A549 (cell line): ENCODE measurements at regions not wholly inside any gene's neighbourhood (a gene's known extent, or its start where the extent isn't known, plus 50 kb on each side); places are given as distances from the start of the nearest gene placed in this dataset.

Experiments used
- ATAC-seq, 2 experiments: fragments of 200-7000 bp in 1 of 2; fragments of >200 bp in 1 of 2; cut with Nextera tagmentation in 1 of 2; cut with Tn5 transposase in 1 of 2; 3 replicates each; pipeline versions ENCODE4 v1.8.0 to v1.9.1; 2018 to 2020; ENCODE audit warnings: mild to moderate bottlenecking in 1 of 2, moderate library complexity in 1 of 2
- CTCF ChIA-PET: fragments of 300-600 bp; sonication (Branson Sonifier 250); formaldehyde crosslinking; extraction: SDS; loops from one replicate; lab custom pipeline; 2021; ENCODE audit warnings: antibody characterized with exemption, inconsistent platforms; lab: Yijun Ruan, JAX
- POLR2A ChIA-PET: fragments of 350-600 bp; formaldehyde crosslinking; extraction: SDS; loops from one replicate; lab custom pipeline; 2021; ENCODE audit warnings: antibody characterized with exemption, inconsistent platforms; lab: Yijun Ruan, JAX
- DNase-seq, 2 experiments: peaks; one replicate each; pipeline versions ENCODE4 v3.0.0 to v3.0.0-alpha.2; 2011 to 2016; ENCODE audit warnings: low read depth in 1 of 2, low spot score in 1 of 2
- FAIRE-seq: peaks from 2 replicates; lab custom pipeline; 2011; peaks lifted over from hg19 to GRCh38; lab: Jason Lieb, UNC
- H3K27ac ChIP-seq, 2 experiments: fragments of >200 bp; sonication (Bioruptor Twin); formaldehyde crosslinking; 3 replicates each; pipeline ENCODE4 v1.5.1; 2016 to 2017
- H3K4me1 ChIP-seq: fragments of >200 bp; sonication (Bioruptor Twin); formaldehyde crosslinking; 3 replicates; pipeline ENCODE4 v1.6.1; 2016
- H3K4me2 ChIP-seq: fragments of >200 bp; sonication (Bioruptor Twin); formaldehyde crosslinking; 3 replicates; pipeline ENCODE4 v1.6.1; 2016
- H3K4me3 ChIP-seq: fragments of >200 bp; sonication (Bioruptor Twin); formaldehyde crosslinking; 3 replicates; pipeline ENCODE4 v1.5.1; 2016
- H3K9me3 ChIP-seq: fragments of >200 bp; sonication (Bioruptor Twin); formaldehyde crosslinking; 3 replicates; pipeline ENCODE4 v1.6.1; 2016
- ATOH8 ChIP-seq: fragments of 250-450 bp; sonication (Bioruptor Pico); IDR thresholded peaks from 2 replicates; pipeline ENCODE4 v1.5.0; 2020; ENCODE audit warnings: low read depth, mild to moderate bottlenecking, moderate library complexity
- BCL3 ChIP-seq: fragments of >200 bp; sonication (Bioruptor Twin); formaldehyde crosslinking; IDR thresholded peaks from 3 replicates; pipeline ENCODE4 v1.6.1; 2016
- BHLHE40 ChIP-seq: IDR thresholded peaks from 2 replicates; pipeline ENCODE4 v1.6.1; 2012; ENCODE audit warnings: low read depth, low read length, inconsistent platforms
- CBX2 ChIP-seq: fragments of 200-600 bp; sonication (generic); IDR thresholded peaks from 2 replicates; pipeline ENCODE4 v1.6.1; 2016; ENCODE audit warnings: low read depth, mild to moderate bottlenecking, borderline replicate concordance
- CEBPB ChIP-seq, 2 experiments: fragments of >200 bp in 1 of 2; sonication (Bioruptor Twin) in 1 of 2; formaldehyde crosslinking in 1 of 2; IDR thresholded peaks; 2 replicates each; pipeline ENCODE4 v1.6.1; 2012 to 2016
- CHD4 ChIP-seq: fragments of 200-600 bp; sonication (generic); IDR thresholded peaks from 2 replicates; pipeline ENCODE4 v1.6.1; 2016; ENCODE audit warnings: antibody characterized with exemption, mild to moderate bottlenecking, borderline replicate concordance
- EHF ChIP-seq: fragments of 250-450 bp; sonication (Bioruptor Pico); IDR thresholded peaks from 2 replicates; pipeline ENCODE4 v1.5.0; 2020; ENCODE audit warnings: mild to moderate bottlenecking
- EP300 ChIP-seq, 2 experiments: fragments of >200 bp; sonication (Bioruptor Twin); formaldehyde crosslinking; IDR thresholded peaks; 2 replicates in 1 of 2; 3 replicates in 1 of 2; pipeline ENCODE4 v1.6.1; 2016 to 2017
- ESRRA ChIP-seq: fragments of 150-350 bp; IDR thresholded peaks from 2 replicates; pipeline ENCODE4 v1.6.1; 2014; ENCODE audit warnings: mild to moderate bottlenecking, low read length, borderline replicate concordance
- GATA3 ChIP-seq: IDR thresholded peaks from 2 replicates; pipeline ENCODE4 v1.6.1; 2012; ENCODE audit warnings: borderline replicate concordance
- HOXA7 ChIP-seq: fragments of 250-450 bp; sonication (Bioruptor Pico); IDR thresholded peaks from 2 replicates; pipeline ENCODE4 v1.5.0; 2020; ENCODE audit warnings: mild to moderate bottlenecking, moderate library complexity
- HOXB13 ChIP-seq: fragments of 250-450 bp; sonication (Bioruptor Pico); IDR thresholded peaks from 2 replicates; pipeline ENCODE4 v1.5.0; 2020; ENCODE audit warnings: low read depth, mild to moderate bottlenecking, moderate library complexity
- HOXB5 ChIP-seq: fragments of 250-450 bp; sonication (Bioruptor Pico); IDR thresholded peaks from 2 replicates; pipeline ENCODE4 v1.5.0; 2020; ENCODE audit warnings: mild to moderate bottlenecking, moderate library complexity
- JUNB ChIP-seq: fragments of >200 bp; sonication (Bioruptor Twin); formaldehyde crosslinking; IDR thresholded peaks from 2 replicates; pipeline ENCODE4 v1.6.1; 2016
- KDM5A ChIP-seq: fragments of 200-600 bp; sonication (generic); IDR thresholded peaks from 2 replicates; pipeline ENCODE4 v1.6.1; 2016; ENCODE audit warnings: antibody characterized with exemption, mild to moderate bottlenecking
- MAX ChIP-seq: IDR thresholded peaks from 2 replicates; pipeline ENCODE4 v1.6.1; 2012
- MAZ ChIP-seq: fragments of 150-350 bp; IDR thresholded peaks from 2 replicates; pipeline ENCODE4 v1.6.1; 2014; ENCODE audit warnings: antibody characterized with exemption, low read depth, low read length, borderline replicate concordance
- MYC ChIP-seq: IDR thresholded peaks from 2 replicates; pipeline ENCODE4 v1.6.1; 2012; ENCODE audit warnings: mild to moderate bottlenecking, inconsistent platforms, low read length, improper control_type of control experiment, borderline replicate concordance
- NFE2L2 ChIP-seq: fragments of 150-350 bp; conservative IDR thresholded peaks from 2 replicates; pipeline ENCODE4 v1.6.1; 2014; ENCODE audit warnings: low read length
- NPAS2 ChIP-seq: fragments of 250-450 bp; sonication (Bioruptor Pico); IDR thresholded peaks from 2 replicates; pipeline ENCODE4 v1.8.0; 2022; ENCODE audit warnings: mild to moderate bottlenecking, moderate library complexity, borderline replicate concordance
- NR3C1 ChIP-seq: fragments of >200 bp; sonication (Bioruptor Twin); formaldehyde crosslinking; IDR thresholded peaks from 3 replicates; pipeline ENCODE4 v1.6.1; 2017
- PBX3 ChIP-seq: IDR thresholded peaks from 2 replicates; pipeline ENCODE4 v1.6.1; 2012
- POLR2A ChIP-seq: IDR thresholded peaks from 2 replicates; pipeline ENCODE4 v1.6.1; 2012; ENCODE audit warnings: mild to moderate bottlenecking, low read length
- POLR2AphosphoS2 ChIP-seq: conservative IDR thresholded peaks from 2 replicates; pipeline ENCODE4 v1.6.1; 2012; ENCODE audit warnings: low read length, improper control_type of control experiment, inconsistent platforms
- RAD21 ChIP-seq, 2 experiments: fragments of >200 bp in 1 of 2; sonication (Bioruptor Twin) in 1 of 2; formaldehyde crosslinking in 1 of 2; IDR thresholded peaks in 1 of 2; conservative IDR thresholded peaks in 1 of 2; 2 replicates in 1 of 2; 3 replicates in 1 of 2; pipeline ENCODE4 v1.6.1; 2012 to 2018; ENCODE audit warnings: inconsistent platforms in 1 of 2
- RNF2 ChIP-seq: fragments of 200-600 bp; sonication (generic); IDR thresholded peaks from 2 replicates; pipeline ENCODE4 v1.6.1; 2016; ENCODE audit warnings: low read depth, mild to moderate bottlenecking, antibody characterized with exemption, moderate library complexity, borderline replicate concordance
- USF2 ChIP-seq: fragments of 450-650 bp; IDR thresholded peaks from 2 replicates; pipeline ENCODE4 v1.6.1; 2014; ENCODE audit warnings: antibody characterized with exemption
- ZFP36 ChIP-seq: fragments of 450-650 bp; IDR thresholded peaks from 2 replicates; pipeline ENCODE4 v1.6.1; 2014; ENCODE audit warnings: borderline replicate concordance; ENCODE audit not compliant: partially characterized antibody
- WGBS: methylation state at CpG from one replicate; pipeline ENCODE4 v1.1.6; 2017; ENCODE audit errors: missing lambda C conversion rate; 5-methylcytosine and 5-hydroxymethylcytosine counted together

GRCh38 chr4:178105242-178105641 is 663.0 kb upstream of the AGA start:
- ATAC-seq = no peak
- POLR2A ChIA-PET = no interaction called here

GRCh38 chr4:178136736-178137345 is 694.6 kb upstream of the AGA start:
- ChIA-PET CTCF (no interaction called here), POLR2A (no interaction called here)
- WGBS = 41% methylated on average over 9 of the region's 19 CpGs
- H3K4me3 ChIP-seq = no peak overlapping the region
- no peak for ATAC-seq
- no peaks in the 10 kb centered on the region for H3K4me1 ChIP-seq
- no peaks in the 10 kb centered on the region for H3K9me3 ChIP-seq
- H3K4me2 ChIP-seq = no peak overlapping the region
- H3K27ac ChIP-seq = no peak overlapping the region
- no peak for DNase-seq
- TF ChIP-seq NPAS2 (no peak), HOXA7 (CRISPR knock-in tag) (no peak), GATA3 (no peak), NR3C1 (no peak), BCL3 (no peak)
- no peak for FAIRE-seq

More at GRCh38 chr4:178105242-178105641, 663.0 kb upstream of the AGA start:
- H3K4me1 ChIP-seq = no peaks in the 10 kb centered on the region
- H3K4me2 ChIP-seq = no peak overlapping the region
- CTCF ChIA-PET = no interaction called here
- TF ChIP-seq CHD4 = no peak
- TF ChIP-seq NR3C1 = no peak
- TF ChIP-seq ATOH8 (CRISPR knock-in tag) = no peak
- TF ChIP-seq ZFP36 = no peak
- no peak for TF ChIP-seq HOXA7 (CRISPR knock-in tag)
- TF ChIP-seq EP300 (IDR thresholded peaks at IDR 0.05) = no peak
- no peak for TF ChIP-seq KDM5A
- TF ChIP-seq POLR2A = no peak
- TF ChIP-seq MYC = no peak
- no peak for TF ChIP-seq EHF (CRISPR knock-in tag)
- no peak for TF ChIP-seq JUNB
- no peak for TF ChIP-seq HOXB13 (CRISPR knock-in tag)
- TF ChIP-seq CBX2 = no peak
- no peak for TF ChIP-seq ESRRA
- no peak for TF ChIP-seq USF2
- DNase-seq = no peak
- 10% methylated on average over 2 of the region's 2 CpGs for WGBS
- no peak for FAIRE-seq
- no peak overlapping the region for H3K4me3 ChIP-seq
- H3K27ac ChIP-seq = no peak overlapping the region
- no peaks in the 10 kb centered on the region for H3K9me3 ChIP-seq

- Histone ChIP-seq H3K4me2 (no peak overlapping the region), H3K4me3 (no peak overlapping the region), H3K27ac (no peak overlapping the region), H3K4me1 (no peaks in the 10 kb centered on the region), H3K9me3 (no peaks in the 10 kb centered on the region)
- 65% methylated on average over 20 of the region's 22 CpGs for whole genome bisulfite sequencing
- ChIA-PET CTCF (no interaction called here), POLR2A (no interaction called here)
- FAIRE-seq = no peak
- TF ChIP-seq RAD21 (conservative IDR thresholded peaks at IDR 0.05 in 1 of 2, IDR thresholded peaks at IDR 0.05 in 1 of 2) = no peak
- no peak for TF ChIP-seq CHD4
- TF ChIP-seq MAX = no peak
- no peak for TF ChIP-seq NFE2L2
- TF ChIP-seq POLR2AphosphoS2 = no peak
- TF ChIP-seq RNF2 = no peak
- TF ChIP-seq BHLHE40 = no peak
- no peak for TF ChIP-seq HOXB5
- TF ChIP-seq MAZ = no peak
- no peak for TF ChIP-seq BCL3
- no peak for TF ChIP-seq CEBPB (IDR thresholded peaks at IDR 0.05)
- no peak for TF ChIP-seq PBX3
- no peak for TF ChIP-seq ATOH8 (CRISPR knock-in tag)
- no peak for TF ChIP-seq NR3C1
- TF ChIP-seq KDM5A = no peak
- no peak for ATAC-seq
- DNase-seq = no peak
Measured at GRCh38 chr4:178137732-178138471, 695.7 kb upstream of the AGA start.
